ENCODE measurements at regions not wholly inside any gene's neighbourhood (a gene's known extent, or its start where the extent isn't known, plus 50 kb on each side); places are given as distances from the start of the nearest gene placed in this dataset.

GRCh38 chr5:160950311-160950710, 98.3 kb upstream of the ATP10B start:
- no peak for DNase-seq

- no peak for DNase-seq
These were observed 88.7 kb upstream of the ATP10B start for GRCh38 chr5:160940725-160941124.

- DNase-seq: peak; percentile 24
These were observed 86.5 kb upstream of the ATP10B start for GRCh38 chr5:160938532-160938931.

GRCh38 chr5:160937570-160937969, 85.6 kb upstream of the ATP10B start:
- no peak for DNase-seq

GRCh38 chr5:160935776-160936175, 83.8 kb upstream of the ATP10B start:
- DNase-seq: no peak

- no peak for DNase-seq
These were observed 79.3 kb upstream of the ATP10B start for GRCh38 chr5:160931283-160931682.

- DNase-seq: peak; percentile 35
These were observed 78.4 kb upstream of the ATP10B start for GRCh38 chr5:160930406-160930805.

GRCh38 chr5:160929906-160930305, 77.9 kb upstream of the ATP10B start:
- no peak for DNase-seq

- DNase-seq: no peak
These were observed 77.3 kb upstream of the ATP10B start for GRCh38 chr5:160929360-160929759.

GRCh38 chr5:160926428-160926827, 74.4 kb upstream of the ATP10B start:
- peak; percentile 87 for DNase-seq

GRCh38 chr5:160925281-160925680, 73.3 kb upstream of the ATP10B start:
- DNase-seq: no peak

- no peak for DNase-seq
These were observed 72.1 kb upstream of the ATP10B start for GRCh38 chr5:160923936-160924710.

- DNase-seq: no peak
These were observed 71.4 kb upstream of the ATP10B start for GRCh38 chr5:160923411-160923810.

GRCh38 chr5:160922311-160922710, 70.3 kb upstream of the ATP10B start:
- DNase-seq: no peak

GRCh38 chr5:160921423-160922285, 69.6 kb upstream of the ATP10B start:
- DNase-seq: no peak

- no peak for DNase-seq
These were observed 67.6 kb upstream of the ATP10B start for GRCh38 chr5:160919626-160920025.

- no peak for DNase-seq
These were observed 66.4 kb upstream of the ATP10B start for GRCh38 chr5:160918386-160918785.

GRCh38 chr5:160906090-160906489, 54.1 kb upstream of the ATP10B start:
- no peak for DNase-seq

GRCh38 chr5:160905285-160905684, 53.3 kb upstream of the ATP10B start:
- DNase-seq: no peak

- no peak for DNase-seq
These were observed 52.6 kb upstream of the ATP10B start for GRCh38 chr5:160904591-160904990.

GRCh38 chr5:160903551-160903950, 51.5 kb upstream of the ATP10B start:
- no peak for DNase-seq

GRCh38 chr5:160903076-160903475, 51.1 kb upstream of the ATP10B start:
- DNase-seq: no peak
